ENCODE measurements at regions not wholly inside any gene's neighbourhood (a gene's known extent, or its start where the extent isn't known, plus 50 kb on each side); places are given as distances from the start of the nearest gene placed in this dataset.

GRCh38 chr7:65489260-65489767, 115.7 kb downstream of the ZNF92 start:
- TF ChIP-seq NFRKB (IDR thresholded peaks at IDR 0.05): no peak
- TF ChIP-seq ZNF263 (CRISPR knock-in tag; IDR thresholded peaks at IDR 0.05): no peak
- TF ChIP-seq REST (IDR thresholded peaks at IDR 0.05; ENCODE audit: borderline replicate concordance in 1 of 2, low read depth in 1 of 2, low read length in 2 of 2): no peak
- no peak for TF ChIP-seq PHF8 (CRISPR knock-in tag; IDR thresholded peaks at IDR 0.05)
- no peak for TF ChIP-seq ZSCAN30 (CRISPR knock-in tag; IDR thresholded peaks at IDR 0.05)
- TF ChIP-seq ARID4A (CRISPR knock-in tag; IDR thresholded peaks at IDR 0.05; ENCODE audit: borderline replicate concordance): no peak
- no peak for TF ChIP-seq SOX6 (IDR thresholded peaks at IDR 0.05)
- TF ChIP-seq SOX6 (CRISPR knock-in tag; IDR thresholded peaks at IDR 0.05): no peak
- no peak for TF ChIP-seq ZNF776 (CRISPR knock-in tag; IDR thresholded peaks at IDR 0.05)
- no peak for TF ChIP-seq ONECUT2 (CRISPR knock-in tag; IDR thresholded peaks at IDR 0.05)
- no peak for TF ChIP-seq SRF (IDR thresholded peaks at IDR 0.05; ENCODE audit: low read depth, low read length)
- no peak for TF ChIP-seq ZNF382 (CRISPR knock-in tag; IDR thresholded peaks at IDR 0.05; ENCODE audit: borderline replicate concordance)
- no peak for TF ChIP-seq POLR2A (IDR thresholded peaks at IDR 0.05; ENCODE audit: insufficient read depth in 1 of 2, low read depth in 2 of 2, low read length in 2 of 2)
- TF ChIP-seq JUN (CRISPR knock-in tag; IDR thresholded peaks at IDR 0.05): no peak
- no peak for TF ChIP-seq HMG20B (CRISPR knock-in tag; conservative IDR thresholded peaks at IDR 0.05)
